OCI-LY1 (cell line): ENCODE measurements at regions not wholly inside any gene's neighbourhood (a gene's known extent, or its start where the extent isn't known, plus 50 kb on each side); places are given as distances from the start of the nearest gene placed in this dataset.

Experiments
- H2AFZ ChIP-seq: fragments of 200-600 bp; sonication (generic), shearing (Covaris generic); 2 replicates; pipeline ENCODE4 v1.6.0; 2014; ENCODE audit warnings: antibody characterized with exemption, mild to moderate bottlenecking, low read length
- H3F3A ChIP-seq: fragments of 200-600 bp; sonication (generic), shearing (Covaris generic); 2 replicates; pipeline ENCODE4 v1.6.0; 2014; ENCODE audit warnings: mild to moderate bottlenecking, antibody characterized with exemption, low read length, moderate library complexity; ENCODE audit not compliant: insufficient read depth
- H3K27ac ChIP-seq: fragments of 200-600 bp; sonication (generic); 2 replicates; pipeline ENCODE4 v1.5.1; 2014; ENCODE audit warnings: low read length, mixed run types, mild to moderate bottlenecking, low read depth; ENCODE audit not compliant: poor library complexity, severe bottlenecking
- H3K27me3 ChIP-seq: fragments of 200-600 bp; sonication (generic); 2 replicates; pipeline ENCODE4 v1.6.0; 2014; ENCODE audit warnings: antibody characterized with exemption, mild to moderate bottlenecking, low read length, moderate library complexity; ENCODE audit not compliant: insufficient read depth
- H3K36me3 ChIP-seq: fragments of 200-600 bp; sonication (generic); 2 replicates; pipeline ENCODE4 v1.6.1; 2014; ENCODE audit warnings: mild to moderate bottlenecking, antibody characterized with exemption, low read length, moderate library complexity, mixed read lengths; ENCODE audit not compliant: insufficient read depth
- H3K4me1 ChIP-seq: fragments of 200-600 bp; sonication (generic); 2 replicates; pipeline ENCODE4 v1.5.1; 2014; ENCODE audit warnings: mild to moderate bottlenecking, low read length, moderate library complexity; ENCODE audit not compliant: insufficient read depth, severe bottlenecking
- H3K4me2 ChIP-seq: fragments of 200-600 bp; sonication (generic), shearing (Covaris generic); 2 replicates; pipeline ENCODE4 v1.6.1; 2014; ENCODE audit warnings: low read length
- H3K4me3 ChIP-seq: fragments of 200-600 bp; sonication (generic); 2 replicates; pipeline ENCODE4 v1.5.1; 2014; ENCODE audit warnings: low read length, low read depth, mild to moderate bottlenecking, mixed read lengths; ENCODE audit not compliant: poor library complexity, severe bottlenecking
- H3K79me2 ChIP-seq: fragments of 200-600 bp; shearing (Covaris generic); 2 replicates; pipeline ENCODE4 v1.6.1; 2016; ENCODE audit warnings: mixed run types, low read length, mixed read lengths; ENCODE audit not compliant: insufficient read depth
- H3K9ac ChIP-seq: fragments of 200-600 bp; sonication (generic), shearing (Covaris generic); 2 replicates; pipeline ENCODE4 v1.6.1; 2014; ENCODE audit warnings: mild to moderate bottlenecking, low read length, mixed read lengths
- H3K9me2 ChIP-seq: fragments of 200-600 bp; sonication (generic), shearing (Covaris generic); 2 replicates; pipeline ENCODE4 v1.6.1; 2014; ENCODE audit warnings: low read depth, mild to moderate bottlenecking, low read length, mixed read lengths
- H3K9me3 ChIP-seq: fragments of 200-600 bp; shearing (Covaris generic); 2 replicates; pipeline ENCODE4 v1.6.1; 2014; ENCODE audit warnings: low read length, mixed read lengths
- H4K20me1 ChIP-seq: fragments of 200-600 bp; sonication (generic), shearing (Covaris generic); 2 replicates; pipeline ENCODE4 v1.6.0; 2016; ENCODE audit warnings: mild to moderate bottlenecking, low read length; ENCODE audit not compliant: insufficient read depth
- EZH2 ChIP-seq: fragments of 200-600 bp; sonication (generic), shearing (Covaris generic); IDR thresholded peaks from 2 replicates; pipeline ENCODE4 v1.8.0; 2017; ENCODE audit warnings: borderline replicate concordance, mixed run types, mild to moderate bottlenecking, antibody characterized with exemption, low read length, moderate library complexity, mixed read lengths
- TF ChIP-seq, protein P1 (sequence below): fragments of 200-600 bp; sonication (generic), shearing (Covaris generic); IDR thresholded peaks from 2 replicates; pipeline ENCODE4 v1.5.1; 2017; ENCODE audit warnings: mild to moderate bottlenecking, antibody characterized with exemption, low read length, moderate library complexity, mixed read lengths

DNA sequence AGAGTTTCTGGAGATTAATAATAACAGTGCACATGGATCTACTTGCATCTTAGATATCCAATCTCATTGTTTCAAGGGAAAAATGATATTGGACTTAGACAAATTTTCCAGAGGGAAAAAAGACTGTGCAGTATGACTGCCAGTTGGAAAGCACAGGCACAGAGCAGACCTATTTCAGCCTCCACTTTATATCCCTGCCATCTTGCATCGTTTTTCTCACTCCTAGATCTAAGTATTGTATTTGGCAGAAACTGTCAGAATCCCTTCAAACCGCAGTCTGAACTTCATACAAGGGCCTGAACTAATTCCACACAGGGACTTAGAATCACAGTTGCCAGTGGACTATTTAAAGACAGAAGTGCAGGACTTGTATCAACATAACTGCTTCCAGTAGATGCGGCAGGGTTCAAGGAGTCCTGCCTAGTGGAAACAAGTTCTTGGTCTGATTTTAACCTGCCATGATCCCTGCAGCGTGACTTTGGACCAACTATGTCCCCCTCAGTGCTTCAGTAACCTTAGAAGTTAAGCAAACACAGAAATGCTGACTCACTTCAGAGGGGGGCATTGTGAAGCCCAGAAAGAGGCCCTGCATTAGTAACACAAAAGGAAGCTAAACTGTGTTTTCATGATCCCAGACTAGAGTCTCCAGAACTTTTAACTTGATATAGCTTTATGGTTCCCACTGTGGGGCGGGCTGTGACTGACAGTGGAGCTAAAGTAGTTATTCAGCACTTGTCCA, 95.7 kb upstream of the PALS2 start:
- H3K27ac ChIP-seq: no peak overlapping the region

GRCh38 chr7:24478137-24478655, 95.1 kb upstream of the PALS2 start:
- Histone ChIP-seq H3K27me3 (no peaks in the 10 kb centered on the region), H3K27ac (no peak overlapping the region), H3K4me2 (no peak overlapping the region), H3K4me3 (no peak overlapping the region), H3F3A (no peaks in the 10 kb centered on the region), H3K79me2 (no peaks in the 10 kb centered on the region), H4K20me1 (no peaks in the 10 kb centered on the region), H3K36me3 (no peaks in the 10 kb centered on the region), H3K4me1 (no peaks in the 10 kb centered on the region), H2AFZ (no peak overlapping the region), H3K9me2 (no peaks in the 10 kb centered on the region), H3K9me3 (no peaks in the 10 kb centered on the region), H3K9ac (no peak overlapping the region)
- no peak for TF ChIP-seq EZH2
- TF ChIP-seq, protein P1, sequence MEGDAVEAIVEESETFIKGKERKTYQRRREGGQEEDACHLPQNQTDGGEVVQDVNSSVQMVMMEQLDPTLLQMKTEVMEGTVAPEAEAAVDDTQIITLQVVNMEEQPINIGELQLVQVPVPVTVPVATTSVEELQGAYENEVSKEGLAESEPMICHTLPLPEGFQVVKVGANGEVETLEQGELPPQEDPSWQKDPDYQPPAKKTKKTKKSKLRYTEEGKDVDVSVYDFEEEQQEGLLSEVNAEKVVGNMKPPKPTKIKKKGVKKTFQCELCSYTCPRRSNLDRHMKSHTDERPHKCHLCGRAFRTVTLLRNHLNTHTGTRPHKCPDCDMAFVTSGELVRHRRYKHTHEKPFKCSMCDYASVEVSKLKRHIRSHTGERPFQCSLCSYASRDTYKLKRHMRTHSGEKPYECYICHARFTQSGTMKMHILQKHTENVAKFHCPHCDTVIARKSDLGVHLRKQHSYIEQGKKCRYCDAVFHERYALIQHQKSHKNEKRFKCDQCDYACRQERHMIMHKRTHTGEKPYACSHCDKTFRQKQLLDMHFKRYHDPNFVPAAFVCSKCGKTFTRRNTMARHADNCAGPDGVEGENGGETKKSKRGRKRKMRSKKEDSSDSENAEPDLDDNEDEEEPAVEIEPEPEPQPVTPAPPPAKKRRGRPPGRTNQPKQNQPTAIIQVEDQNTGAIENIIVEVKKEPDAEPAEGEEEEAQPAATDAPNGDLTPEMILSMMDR: no peak

More for the DNA sequence above, 95.7 kb upstream of the PALS2 start:
- Histone ChIP-seq H3K4me3 (no peak overlapping the region), H3K9me2 (no peaks in the 10 kb centered on the region), H2AFZ (no peak overlapping the region), H3K4me2 (no peak overlapping the region), H4K20me1 (no peaks in the 10 kb centered on the region), H3K4me1 (no peaks in the 10 kb centered on the region), H3K27me3 (no peaks in the 10 kb centered on the region), H3K9me3 (no peaks in the 10 kb centered on the region), H3K36me3 (no peaks in the 10 kb centered on the region), H3F3A (no peaks in the 10 kb centered on the region), H3K9ac (no peak overlapping the region), H3K79me2 (no peaks in the 10 kb centered on the region)
- TF ChIP-seq, protein P1: no peak
- TF ChIP-seq EZH2: no peak

GRCh38 chr7:24480501-24480900, 92.8 kb upstream of the PALS2 start:
- no peaks in the 10 kb centered on the region for H4K20me1 ChIP-seq
- no peaks in the 10 kb centered on the region for H3K27me3 ChIP-seq
- H3K9ac ChIP-seq: no peak overlapping the region
- H3K9me2 ChIP-seq: no peaks in the 10 kb centered on the region
- no peak overlapping the region for H3K4me3 ChIP-seq
- no peaks in the 10 kb centered on the region for H3K79me2 ChIP-seq
- no peaks in the 10 kb centered on the region for H3K4me1 ChIP-seq
- no peak overlapping the region for H3K27ac ChIP-seq
- no peaks in the 10 kb centered on the region for H3K36me3 ChIP-seq
- TF ChIP-seq, protein P1: no peak
- TF ChIP-seq EZH2: no peak
- no peaks in the 10 kb centered on the region for H3F3A ChIP-seq
- no peak overlapping the region for H3K4me2 ChIP-seq
- H3K9me3 ChIP-seq: no peaks in the 10 kb centered on the region
- H2AFZ ChIP-seq: no peak overlapping the region
